Endothelial cell of umbilical vein (primary cell): ENCODE measurements at regions not wholly inside any gene's neighbourhood (a gene's known extent, or its start where the extent isn't known, plus 50 kb on each side); places are given as distances from the start of the nearest gene placed in this dataset.

ENCODE experiments used
- BruUV-seq: library from RNA; stranded (reverse); fragments of 400-500 nt; replicated peaks from 2 replicates; lab custom pipeline; 2021; lab: Mats Ljungman, UMichigan
- CTCF ChIA-PET: fragments of 300-600, 350-600 bp; sonication (Branson Sonifier 250); formaldehyde crosslinking; loops from one replicate; lab custom pipeline; 2021; ENCODE audit warnings: antibody characterized with exemption, inconsistent platforms; lab: Charles Lee
- POLR2A ChIA-PET: fragments of 300-600, 350-600 bp; sonication (Branson Sonifier 250); formaldehyde crosslinking; loops from one replicate; lab custom pipeline; 2021; ENCODE audit warnings: antibody characterized with exemption, inconsistent platforms; lab: Charles Lee
- DNase-seq: peaks from one replicate; pipeline ENCODE4 v3.0.0-alpha.2; 2011; ENCODE audit warnings: low read depth, low spot score
- FAIRE-seq: peaks from 2 replicates; lab custom pipeline; 2011; peaks lifted over from hg19 to GRCh38; lab: Jason Lieb, UNC
- H2AFZ ChIP-seq: 2 replicates; pipeline ENCODE4 v1.6.0; 2012; ENCODE audit warnings: low read depth, low read length, control low read depth, inconsistent platforms
- H3K27ac ChIP-seq: 2 replicates; pipeline ENCODE4 v1.5.1; 2011; ENCODE audit warnings: low read depth, mild to moderate bottlenecking, control low read depth, low read length, moderate library complexity; ENCODE audit not compliant: insufficient read depth
- H3K27me3 ChIP-seq, 2 experiments: 2 replicates each; pipeline versions ENCODE4 v1.6.0 to v1.6.1; 2011; ENCODE audit warnings: low read length in 2 of 2, mixed read lengths in 1 of 2; ENCODE audit not compliant: control insufficient read depth in 2 of 2, insufficient read depth in 2 of 2
- H3K36me3 ChIP-seq, 2 experiments: 2 replicates in 1 of 2; 3 replicates in 1 of 2; pipeline ENCODE4 v1.5.1; 2011; ENCODE audit warnings: low read length in 2 of 2, mild to moderate bottlenecking in 1 of 2, moderate library complexity in 1 of 2; ENCODE audit not compliant: control insufficient read depth in 2 of 2, insufficient read depth in 2 of 2; ENCODE audit errors: extremely low read depth in 1 of 2
- H3K4me1 ChIP-seq: 3 replicates; pipeline ENCODE4 v1.5.1; 2011; ENCODE audit warnings: mild to moderate bottlenecking, low read length; ENCODE audit not compliant: control insufficient read depth, insufficient read depth; ENCODE audit errors: extremely low read depth
- H3K4me2 ChIP-seq: 2 replicates; pipeline ENCODE4 v1.6.1; 2011; ENCODE audit warnings: low read length, control low read depth, mixed read lengths; ENCODE audit not compliant: insufficient read depth
- H3K4me3 ChIP-seq, 3 experiments: fragments of 200-600 bp in 1 of 3; sonication (generic), shearing (Covaris generic) in 1 of 3; replicated peaks in 1 of 3; 2 replicates each; pipeline ENCODE4 v1.5.1; 2011 to 2016; ENCODE audit warnings: control low read depth in 3 of 3, low read length in 3 of 3, mild to moderate bottlenecking in 2 of 3, inconsistent platforms in 1 of 3, low read depth in 1 of 3, moderate library complexity in 1 of 3; ENCODE audit not compliant: insufficient read depth in 1 of 3
- H3K79me2 ChIP-seq: 2 replicates; pipeline ENCODE4 v1.6.0; 2012; ENCODE audit warnings: low read length, inconsistent platforms; ENCODE audit not compliant: control insufficient read depth, insufficient read depth
- H3K9ac ChIP-seq: replicated peaks from 2 replicates; pipeline ENCODE3; 2011; ENCODE audit warnings: low read length, control low read depth; ENCODE audit not compliant: insufficient read depth; ENCODE audit errors: extremely low read depth
- H3K9me1 ChIP-seq: replicated peaks from 3 replicates; pipeline ENCODE4 v1.6.0; 2011; ENCODE audit warnings: mild to moderate bottlenecking, low read length; ENCODE audit not compliant: control insufficient read depth, insufficient read depth; ENCODE audit errors: extremely low read depth
- H3K9me3 ChIP-seq: replicated peaks from 2 replicates; pipeline ENCODE4 v1.5.1; 2012; ENCODE audit warnings: low read length, inconsistent platforms; ENCODE audit not compliant: control insufficient read depth, insufficient read depth
- H4K20me1 ChIP-seq: replicated peaks from 2 replicates; pipeline ENCODE3; 2011; ENCODE audit warnings: mild to moderate bottlenecking, low read length; ENCODE audit not compliant: control insufficient read depth, insufficient read depth; ENCODE audit errors: extremely low read depth
- CTCF ChIP-seq, 2 donors: IDR thresholded peaks; 1 replicate in 1 of 2; 2 replicates in 1 of 2; pipeline ENCODE4 v1.5.1; 2011; ENCODE audit warnings: low read length in 2 of 2, mild to moderate bottlenecking in 2 of 2, moderate library complexity in 2 of 2, control low read depth in 1 of 2, inconsistent platforms in 1 of 2, low read depth in 1 of 2; ENCODE audit not compliant: insufficient read depth in 1 of 2; ENCODE audit errors: extremely low read depth in 1 of 2
- EZH2 ChIP-seq: IDR thresholded peaks from 2 replicates; pipeline ENCODE4 v1.6.1; 2012; ENCODE audit warnings: borderline replicate concordance, low read depth, mild to moderate bottlenecking, moderate library complexity, low read length, inconsistent platforms; ENCODE audit not compliant: severe bottlenecking
- FOS ChIP-seq: IDR thresholded peaks from 2 replicates; pipeline ENCODE4 v1.6.1; 2011; ENCODE audit warnings: mild to moderate bottlenecking, low read length, moderate library complexity, borderline replicate concordance; ENCODE audit not compliant: insufficient read depth
- GATA2 ChIP-seq: IDR thresholded peaks from 2 replicates; pipeline ENCODE4 v1.7.0; 2011; ENCODE audit warnings: low read depth, mild to moderate bottlenecking, moderate library complexity, mixed read lengths, low read length; ENCODE audit not compliant: insufficient read length, insufficient read depth
- JUN ChIP-seq: IDR thresholded peaks from 2 replicates; pipeline ENCODE4 v1.6.1; 2011; ENCODE audit warnings: borderline replicate concordance, low read depth; ENCODE audit not compliant: insufficient read length, insufficient read depth
- MYC ChIP-seq: IDR thresholded peaks from one replicate; pipeline ENCODE4 v1.6.1; 2011; ENCODE audit warnings: mild to moderate bottlenecking, low read depth, low read length
- POLR2A ChIP-seq: IDR thresholded peaks from 2 replicates; pipeline ENCODE4 v1.6.1; 2012; ENCODE audit warnings: low read depth, mild to moderate bottlenecking, control low read depth, low read length
- POLR2AphosphoS5 ChIP-seq: IDR thresholded peaks from 2 replicates; pipeline ENCODE4 v1.6.1; 2012; ENCODE audit warnings: low read depth, mild to moderate bottlenecking, control low read depth, low read length, moderate library complexity; ENCODE audit not compliant: insufficient read depth
- dilution Hi-C: fragments of 300-500 bp; cut with MboI; formaldehyde crosslinking; loops from one replicate; pipeline ENCODE4 v1.15.0; 2019; ENCODE audit warnings: low sequenced_read_pairs; ENCODE audit not compliant: extremely low pct_ligation_motif_present
- intact Hi-C: fragments of 100-400 bp; cut with micrococcal nuclease; formaldehyde crosslinking; loops from one replicate; pipeline ENCODE4 v1.10.0; 2022
- TF ChIP-seq, protein P1 (sequence below): IDR thresholded peaks from 2 replicates; pipeline ENCODE4 v1.6.1; 2011; ENCODE audit not compliant: insufficient read depth, insufficient read length

GRCh38 chr6:129777371-129777770, 67.4 kb upstream of the ARHGAP18 start:
- intact Hi-C loops: loop anchor here (5.0 kb wide), 1 partner anchor 160 kb away; no protein-coding TSS in a partner anchor
- H3K36me3 ChIP-seq: no peaks in the 10 kb centered on the region
- H3K9me1 ChIP-seq: no peaks in the 10 kb centered on the region
- TF ChIP-seq JUN (no peak), CTCF (IDR thresholded peaks at IDR 0.05; ENCODE audit: extremely low read depth in 1 of 2, insufficient read depth in 1 of 2, low read depth in 1 of 2, low read length in 2 of 2) (no peak), FOS (no peak), MYC (no peak), GATA2 (no peak), EZH2 (no peak), POLR2AphosphoS5 (no peak), POLR2A (no peak)
- TF ChIP-seq, protein P1, sequence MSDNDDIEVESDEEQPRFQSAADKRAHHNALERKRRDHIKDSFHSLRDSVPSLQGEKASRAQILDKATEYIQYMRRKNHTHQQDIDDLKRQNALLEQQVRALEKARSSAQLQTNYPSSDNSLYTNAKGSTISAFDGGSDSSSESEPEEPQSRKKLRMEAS: no peak
- no peaks in the 10 kb centered on the region for H3K27me3 ChIP-seq
- no peak overlapping the region for H2AFZ ChIP-seq
- H4K20me1 ChIP-seq: no peaks in the 10 kb centered on the region
- FAIRE-seq (no peak), DNase-seq (no peak)
- H3K4me3 ChIP-seq: no peak overlapping the region
- ChIA-PET CTCF (interaction anchor here (1.0 to 3.4 kb wide), 3 partner anchors 9 to 278 kb away, joined by 3 to 14 read pairs (median 4); no protein-coding TSS in a partner anchor), POLR2A (no interaction called here)
- H3K9ac ChIP-seq: no peak overlapping the region
- dilution Hi-C loops: no loop called here
- no peak overlapping the region for H3K27ac ChIP-seq
- BruUV-seq: no TSS peak
- H3K4me2 ChIP-seq: no peak overlapping the region
- H3K79me2 ChIP-seq: no peaks in the 10 kb centered on the region
- no peaks in the 10 kb centered on the region for H3K4me1 ChIP-seq
- H3K9me3 ChIP-seq: no peaks in the 10 kb centered on the region
